Stimulated activated CD4-positive, alpha-beta T cell treated with anti-CD3 and anti-CD28 coated beads, Interleukin-1b, Interleukin-23, amount 100 ng/mL, for 1 hour (primary cell): ENCODE measurements at regions not wholly inside any gene's neighbourhood (a gene's known extent, or its start where the extent isn't known, plus 50 kb on each side); places are given as distances from the start of the nearest gene placed in this dataset.

Experiments used
- DNase-seq, 2 donors: peaks; one replicate each; pipeline ENCODE4 v3.0.0-alpha.2; 2020; ENCODE audit warnings: low read depth in 2 of 2

DNA sequence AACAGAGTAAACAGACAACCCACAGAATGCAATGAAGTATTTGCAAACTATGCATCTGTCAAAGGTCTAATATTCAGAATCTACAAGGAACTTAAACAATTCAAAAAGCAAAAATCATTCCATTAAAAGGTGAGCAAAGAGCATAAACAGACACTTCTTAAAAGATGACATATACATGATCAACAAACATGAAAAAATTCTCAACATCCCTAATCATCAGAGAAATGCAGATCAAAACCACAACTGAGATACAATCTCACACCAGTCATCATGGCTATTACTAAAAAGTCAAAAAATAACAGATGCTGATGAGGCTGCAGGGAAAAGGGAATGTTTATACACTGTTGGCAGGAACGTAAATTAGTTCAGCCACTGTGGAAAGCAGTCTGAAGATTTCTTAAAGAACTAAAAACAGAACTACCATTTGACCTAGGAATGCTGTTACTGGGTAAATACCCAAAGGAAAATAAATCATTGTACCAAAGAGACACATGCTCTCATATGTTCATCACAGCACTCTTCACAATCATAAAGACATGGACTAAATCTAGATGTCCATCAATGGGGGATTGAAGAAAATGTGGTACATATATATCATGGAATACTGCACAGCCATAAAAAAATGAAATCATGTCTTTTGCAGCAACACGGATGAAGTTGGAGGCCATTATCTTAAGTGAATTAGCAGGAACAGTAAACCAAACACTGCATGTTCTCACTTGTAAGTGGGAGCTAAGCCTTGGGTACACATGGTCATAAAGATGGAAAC is 393.3 kb upstream of the CBLB start:
- no peak for DNase-seq

DNA sequence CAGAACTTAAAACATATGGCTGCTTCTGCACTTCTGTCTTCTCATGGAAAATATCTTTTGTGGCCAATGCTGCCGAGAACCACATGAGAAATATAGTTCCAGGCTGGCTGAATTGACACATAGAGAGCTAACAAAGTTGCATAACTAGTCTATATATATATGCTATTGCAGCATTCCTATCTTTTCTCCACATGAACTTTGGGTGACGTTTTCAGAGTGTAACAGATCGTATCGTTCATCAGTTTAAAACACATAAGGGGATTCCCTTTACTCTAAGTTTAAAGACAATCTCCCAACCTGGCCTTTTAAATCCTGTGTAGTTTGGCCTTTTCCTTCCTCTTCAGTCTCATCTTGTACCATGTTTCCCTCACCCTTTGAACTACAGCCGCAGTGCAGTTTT is 394.2 kb upstream of the CBLB start:
- no peak for DNase-seq

- no peak for DNase-seq
Measured at GRCh38 chr3:106263546-106263945, 394.7 kb upstream of the CBLB start.

DNA sequence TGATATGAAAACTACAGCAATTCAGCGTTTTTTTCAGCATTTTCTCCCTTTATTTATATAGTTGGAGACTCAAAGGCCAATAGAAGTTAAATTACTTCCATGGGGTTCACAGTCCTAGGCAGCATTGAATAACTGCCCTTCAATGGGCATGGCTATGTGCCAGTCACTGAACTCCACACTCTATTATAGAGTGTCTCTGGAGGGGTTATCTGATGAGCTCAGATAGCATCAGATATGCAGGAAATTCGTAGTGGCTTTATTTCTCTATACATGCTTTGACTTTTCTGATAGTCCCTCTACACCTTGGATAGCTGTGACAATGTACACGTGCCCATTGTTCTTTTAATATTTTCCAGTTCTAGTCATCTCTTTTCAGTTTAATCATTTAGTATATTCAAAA is 396.9 kb upstream of the CBLB start:
- no peak for DNase-seq

GRCh38 chr3:106268696-106269095 is 399.9 kb upstream of the CBLB start:
- no peak for DNase-seq

DNA sequence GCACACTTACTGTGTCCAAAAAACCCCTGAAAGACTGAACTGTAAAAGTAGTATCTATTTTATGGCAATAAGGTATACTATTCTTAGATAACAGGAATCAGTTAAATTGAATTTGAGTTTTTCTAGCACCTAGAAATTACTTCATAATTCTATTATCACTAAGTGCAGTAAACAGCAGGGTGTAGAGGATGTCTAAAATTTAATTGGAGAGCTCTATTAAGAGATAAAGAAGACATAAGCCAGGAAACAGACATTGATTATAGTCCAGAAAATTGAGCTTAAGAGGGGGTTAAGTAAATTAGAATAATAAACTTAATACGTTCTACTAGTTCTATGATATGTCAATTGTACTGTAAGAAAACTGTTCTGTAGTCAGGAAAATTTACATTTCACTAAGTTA is 403.5 kb upstream of the CBLB start:
- DNase-seq, result no peak

- DNase-seq, result no peak
Measured at GRCh38 chr3:106275592-106275991, 406.8 kb upstream of the CBLB start.

DNA sequence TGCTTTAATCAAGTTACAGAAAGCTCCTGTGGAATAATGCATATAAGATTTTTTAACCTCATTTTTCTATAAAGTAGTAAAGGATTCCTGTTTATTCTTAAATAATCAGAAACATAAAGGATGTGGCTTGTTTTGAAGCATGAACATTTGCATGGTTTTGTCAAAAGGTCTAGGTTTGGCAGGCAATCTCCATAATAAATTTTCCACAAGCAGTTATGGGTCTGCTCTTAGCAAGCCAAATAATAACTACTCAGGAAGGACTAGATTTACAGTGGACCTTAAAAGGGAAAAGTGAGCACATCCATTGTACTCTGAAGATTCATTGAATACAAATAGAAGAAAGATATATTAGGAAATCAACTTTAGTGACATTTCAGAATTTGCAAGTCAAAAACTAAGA is 407.3 kb upstream of the CBLB start:
- DNase-seq, result no peak

DNA sequence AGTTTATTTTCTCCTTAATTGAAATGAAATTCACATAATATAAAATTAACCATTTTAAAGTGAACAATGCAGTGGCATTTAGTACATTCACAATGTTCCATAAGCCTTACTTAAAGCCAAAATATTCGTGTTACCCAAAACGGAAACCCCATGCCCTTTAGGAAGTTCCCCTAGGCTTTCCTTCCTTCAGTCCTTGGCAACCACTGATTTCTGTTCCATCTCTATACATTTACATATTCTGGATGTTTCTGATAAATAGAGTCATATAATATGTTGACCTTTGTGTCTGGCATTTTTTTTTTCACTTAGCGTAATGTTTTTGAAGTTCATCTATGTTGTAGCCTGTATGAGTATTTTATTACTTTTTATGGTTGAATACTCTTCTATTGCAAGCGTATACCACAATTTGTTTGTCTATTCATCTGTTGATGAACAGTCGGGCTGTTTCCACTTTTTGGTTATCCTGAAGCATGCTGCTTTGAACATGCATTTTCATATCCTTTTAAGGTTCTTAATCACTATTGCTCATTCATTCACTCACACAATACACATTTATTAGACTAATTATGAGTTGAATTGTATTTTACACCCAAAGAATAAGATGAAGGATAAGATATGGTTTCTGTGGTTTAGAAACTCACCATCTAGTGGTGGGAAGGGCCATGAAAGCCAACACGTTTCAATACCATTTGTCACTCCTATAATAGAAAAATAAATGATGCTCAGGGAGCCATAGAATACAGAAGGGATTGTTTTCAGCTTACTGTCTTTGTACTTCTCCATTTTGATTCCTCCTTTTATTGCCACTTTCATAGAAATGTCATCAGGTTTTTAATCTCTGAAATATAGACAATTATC is 408.2 kb upstream of the CBLB start:
- no peak for DNase-seq

DNA sequence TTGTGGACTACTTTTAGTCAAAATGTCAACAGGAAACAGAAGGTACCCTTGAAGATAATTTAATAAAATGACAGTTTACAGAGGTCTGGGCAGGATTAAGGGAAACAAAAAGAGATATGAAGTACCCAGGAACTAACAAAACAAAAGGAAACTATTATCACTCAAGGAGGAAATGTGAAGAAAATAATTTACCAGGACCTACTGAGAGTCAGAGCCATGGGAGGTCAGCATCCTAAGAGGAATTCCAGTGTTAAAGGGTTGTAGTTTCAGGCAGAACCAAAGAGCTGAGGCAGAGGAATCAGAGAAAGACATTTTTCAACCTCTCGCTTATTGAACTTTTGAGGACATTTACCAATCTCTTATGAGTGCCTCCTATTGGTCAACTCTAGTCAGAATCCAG is 408.9 kb upstream of the CBLB start:
- DNase-seq, result no peak

- no peak for DNase-seq
Measured at GRCh38 chr3:106281221-106281620, 412.4 kb upstream of the CBLB start.

DNA sequence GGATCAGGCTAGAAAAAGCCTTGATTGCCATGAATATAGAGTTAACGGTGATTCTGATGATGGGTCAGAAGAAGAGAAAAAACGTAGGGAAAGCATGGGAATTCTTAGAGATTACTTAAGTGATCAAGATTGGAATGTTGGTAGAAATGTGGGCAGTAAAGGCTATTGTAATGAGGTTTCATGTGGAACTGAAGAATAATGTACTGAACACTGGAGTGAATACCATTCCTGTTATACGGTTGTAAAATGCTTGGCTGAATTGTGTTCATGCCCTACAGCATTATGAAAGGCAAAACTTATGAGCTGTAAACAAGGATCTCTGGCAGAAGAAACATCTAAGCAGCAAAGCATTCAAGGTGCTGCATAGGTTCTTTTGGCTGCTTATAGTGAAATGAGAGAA is 414.1 kb upstream of the CBLB start:
- DNase-seq, result no peak

DNA sequence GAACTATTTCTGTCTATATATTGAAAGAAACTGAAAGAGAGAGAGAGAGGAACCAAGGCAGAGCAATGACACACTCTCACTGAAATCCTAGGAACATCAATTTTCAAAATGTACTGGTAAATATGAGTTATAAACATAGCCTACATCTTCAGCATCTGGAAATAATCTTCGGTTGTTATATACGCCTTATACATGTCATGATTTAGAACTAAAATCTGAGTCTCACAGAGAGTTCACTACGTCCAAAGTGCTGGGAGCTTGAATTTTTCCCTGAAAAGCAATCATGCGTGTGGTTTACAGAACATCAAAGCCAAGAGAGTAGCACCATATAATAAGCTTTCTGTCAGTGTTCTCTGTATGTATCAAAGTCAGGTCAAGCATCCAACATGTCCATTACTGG is 420.0 kb upstream of the CBLB start:
- no peak for DNase-seq

GRCh38 chr3:106290304-106290997 is 421.6 kb upstream of the CBLB start:
- DNase-seq, result no peak

- no peak for DNase-seq
Measured at GRCh38 chr3:106293161-106293560, 424.3 kb upstream of the CBLB start.

DNA sequence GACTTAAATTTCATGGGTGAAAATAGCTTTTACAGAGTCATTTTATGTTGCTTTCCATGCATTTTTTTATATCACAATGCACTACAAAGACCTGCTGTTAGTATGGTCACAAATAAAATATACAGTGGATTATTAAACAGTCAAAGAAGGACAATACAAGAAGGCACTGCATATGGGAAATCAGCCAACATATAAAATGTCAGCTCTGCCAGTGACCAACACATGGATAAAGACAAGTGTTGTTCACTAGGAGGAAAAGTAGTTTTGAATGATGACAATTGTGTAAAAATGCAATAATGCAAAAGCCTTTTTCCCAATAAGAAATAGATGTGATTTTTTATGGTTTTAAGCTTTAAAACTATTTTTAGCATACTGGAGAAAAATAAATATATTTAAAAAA is 425.3 kb upstream of the CBLB start:
- no peak for DNase-seq

DNA sequence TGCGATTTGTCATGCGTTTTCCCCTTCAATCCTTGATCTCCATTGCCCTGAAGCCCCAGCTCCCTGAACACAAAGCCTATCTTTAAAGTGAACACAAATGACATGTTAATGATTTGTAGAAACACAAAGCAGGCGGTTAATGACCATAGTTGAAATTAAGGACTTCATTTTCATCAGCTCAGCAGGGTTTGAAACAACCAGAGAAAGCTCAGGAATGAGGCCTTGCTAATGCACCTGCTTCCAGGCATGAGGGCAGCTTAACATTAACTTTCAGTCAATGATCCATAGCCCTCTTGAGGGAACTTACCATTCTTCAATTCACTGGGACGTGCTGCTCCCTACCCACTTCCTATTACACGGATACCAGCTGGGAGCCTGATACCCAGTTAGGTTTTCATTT is 427.2 kb upstream of the CBLB start:
- no peak for DNase-seq

DNA sequence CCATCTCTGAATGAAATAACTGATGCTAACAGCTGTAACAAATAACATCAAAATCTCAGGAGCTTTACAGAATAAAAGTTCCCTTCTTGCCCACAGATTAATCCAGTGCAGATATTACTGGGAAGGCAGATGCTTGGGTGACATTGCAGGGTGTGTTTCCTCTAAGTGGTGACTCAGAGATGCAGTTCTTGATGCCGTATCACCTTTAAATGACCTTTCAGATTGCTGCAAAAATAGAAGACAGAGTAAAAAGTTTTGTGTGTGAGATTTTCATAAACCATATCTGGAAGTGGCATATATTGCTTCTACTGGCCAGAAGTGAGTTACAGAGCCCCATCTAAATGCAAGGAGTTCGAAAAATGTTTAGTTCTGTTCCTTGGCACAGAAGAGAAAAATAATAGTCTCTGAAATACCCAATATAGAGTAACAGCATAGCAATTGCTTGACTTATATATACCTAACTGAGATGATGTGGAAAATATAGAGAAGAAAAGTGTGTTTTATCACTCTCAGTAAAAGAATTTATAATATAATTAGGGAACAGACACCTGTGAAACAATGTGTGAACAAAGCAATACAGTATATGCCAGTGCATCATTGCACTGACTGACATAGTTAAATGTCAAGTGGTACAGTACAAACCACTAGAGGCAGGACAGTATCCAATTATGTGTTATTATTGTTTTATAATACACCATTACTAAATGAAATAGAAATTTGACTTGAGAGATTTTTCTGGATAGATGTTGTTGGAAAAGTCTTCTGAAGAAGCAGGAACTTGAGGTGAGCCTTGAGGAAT is 430.7 kb upstream of the CBLB start:
- DNase-seq, result no peak

GRCh38 chr3:106302451-106303221 is 433.8 kb upstream of the CBLB start:
- no peak for DNase-seq

DNA sequence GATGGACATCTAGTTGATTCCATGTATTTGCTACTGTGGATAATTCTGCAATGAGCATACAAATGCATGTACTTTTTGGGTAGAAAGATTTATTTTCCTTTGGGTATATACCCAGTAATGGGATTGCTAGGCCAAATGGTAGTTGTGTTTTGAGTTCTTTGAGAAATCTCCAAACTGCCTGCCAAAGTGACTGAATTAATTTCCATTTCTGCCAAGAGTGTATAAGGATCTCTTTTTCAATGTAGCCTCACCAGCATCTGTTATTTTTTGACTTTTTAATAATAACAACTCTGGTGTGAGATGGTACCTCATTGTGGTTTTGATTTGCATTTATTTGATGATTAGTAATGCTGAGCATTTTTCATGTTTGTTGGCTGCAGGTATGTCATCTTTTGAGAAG is 435.0 kb upstream of the CBLB start:
- no peak for DNase-seq

DNA sequence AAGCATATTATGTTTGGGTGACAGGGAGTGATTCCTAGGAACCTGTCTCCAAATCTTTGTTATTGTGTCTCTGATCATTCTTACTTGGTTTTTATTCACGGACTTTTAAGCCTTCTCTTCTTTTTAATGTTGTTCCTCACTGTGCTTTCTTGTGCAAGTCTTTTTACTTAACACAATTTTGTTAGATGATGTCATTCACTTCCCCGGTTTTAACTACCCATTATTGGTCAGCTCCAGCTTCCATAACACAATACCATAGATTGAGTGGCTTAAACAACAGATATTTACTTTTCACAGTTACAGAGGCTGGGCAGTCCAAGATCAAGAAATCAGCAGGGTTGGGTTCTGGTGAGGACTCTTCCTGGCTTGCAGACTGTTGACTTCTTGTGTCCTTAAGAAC is 436.3 kb upstream of the CBLB start:
- DNase-seq, result no peak
